NCI-H1930 (cell line): ENCODE measurements at regions not wholly inside any gene's neighbourhood (a gene's known extent, or its start where the extent isn't known, plus 50 kb on each side); places are given as distances from the start of the nearest gene placed in this dataset.
"Not testable (repeated sequence)": the region's sequence is repeated elsewhere in the genome, so short reads cannot be mapped to it uniquely, and the experiment has no call there.

ENCODE experiments used
- DNase-seq, 2 experiments: peaks; one replicate each; lab custom pipeline; 2025; lab: John Stamatoyannopoulos, UW

DNA sequence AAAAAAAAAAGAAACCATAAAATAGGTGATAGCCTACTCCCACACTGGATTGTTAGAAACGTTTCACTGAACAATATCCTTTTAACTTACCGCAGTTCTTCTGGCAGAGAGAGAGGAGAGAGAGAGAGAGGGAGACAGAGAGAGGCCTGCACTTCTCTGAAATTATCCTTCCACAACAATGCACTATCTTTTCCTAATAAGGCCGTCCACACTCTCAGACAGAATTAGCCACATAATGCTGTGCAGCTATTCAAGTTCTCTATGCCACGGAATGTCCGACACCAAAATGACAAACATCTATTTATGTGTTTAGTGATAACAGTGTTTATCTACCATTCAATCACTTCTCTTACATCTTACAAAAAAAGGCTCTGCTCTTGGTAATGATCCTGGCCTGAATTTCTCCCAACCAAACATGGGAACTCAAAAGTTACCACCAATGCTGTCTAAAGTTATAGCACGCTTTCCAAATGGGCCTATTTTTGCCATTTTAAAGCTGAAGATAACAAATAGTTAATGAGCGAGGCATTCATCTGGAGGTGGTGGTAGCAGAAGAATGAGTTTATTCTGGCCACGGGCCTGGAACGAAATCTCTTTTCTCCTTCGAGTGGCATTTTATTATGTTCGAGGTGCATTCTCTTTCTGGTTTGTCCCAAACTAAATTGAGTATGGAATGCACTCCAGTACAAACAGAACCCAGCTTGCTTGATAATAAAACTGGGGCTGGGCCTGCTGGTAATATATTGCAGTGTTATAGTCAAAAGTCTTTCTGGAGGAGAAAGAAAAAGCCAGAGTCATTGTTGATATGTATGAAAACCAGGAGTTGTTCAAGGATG lies 160.2 kb upstream of the SVIL start:
- no peak for DNase-seq

DNA sequence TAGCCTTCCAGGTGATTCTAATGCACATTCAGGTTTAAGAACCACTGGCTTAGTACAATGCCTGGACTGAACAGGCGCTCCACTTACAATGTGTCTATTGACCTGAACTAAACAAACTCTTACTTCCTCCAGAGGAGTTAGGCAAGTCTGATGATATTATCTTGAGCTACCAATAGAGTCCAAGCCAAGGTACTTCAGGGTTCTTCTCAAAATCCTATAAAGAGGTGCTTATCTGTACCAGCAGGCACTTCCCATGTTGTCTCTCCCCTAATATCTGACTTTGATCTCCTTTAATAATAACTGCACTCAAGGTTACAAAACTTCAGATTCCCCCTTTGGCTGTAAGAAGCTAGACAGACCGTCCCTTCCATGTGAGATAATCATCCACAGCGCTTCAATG lies 157.0 kb upstream of the SVIL start:
- no peak for DNase-seq

DNA sequence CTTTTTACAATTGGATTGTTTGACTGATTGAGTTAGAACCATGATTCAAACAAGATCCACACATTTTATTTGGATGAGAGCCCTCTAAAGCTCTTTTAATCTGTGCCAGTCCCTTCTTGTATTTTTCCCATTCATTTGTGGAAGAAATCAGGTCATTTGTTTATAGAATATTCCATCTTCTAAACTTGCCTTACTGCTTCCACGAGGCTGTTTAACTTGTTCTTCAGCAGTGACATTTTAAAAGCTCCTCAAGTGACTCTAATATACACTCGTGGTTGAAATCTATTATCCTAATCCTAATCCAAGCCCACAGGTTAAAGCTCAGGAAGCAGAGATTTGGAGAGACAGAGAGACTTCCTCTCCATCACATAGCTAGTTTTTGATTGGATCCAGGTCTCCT lies 155.4 kb upstream of the SVIL start:
- DNase-seq, result no peak

DNA sequence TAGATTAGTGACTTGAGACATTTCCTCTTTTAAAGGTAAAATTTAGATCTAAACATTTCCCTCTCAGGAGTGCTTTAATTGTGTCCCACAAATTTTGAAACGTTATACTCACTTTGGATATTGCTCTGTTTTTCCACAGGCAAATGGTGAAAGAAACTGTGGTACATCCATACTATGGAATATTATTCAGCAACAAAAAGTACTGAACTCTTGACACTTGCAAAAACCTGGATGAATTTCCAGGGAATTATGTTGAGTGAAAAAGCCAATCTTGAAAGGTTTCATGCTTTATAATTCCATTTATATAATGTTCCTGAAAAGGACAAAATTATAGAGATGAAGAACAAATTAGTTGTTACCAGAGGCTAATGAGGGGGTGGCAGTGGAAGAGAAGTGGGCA lies 153.3 kb upstream of the SVIL start:
- DNase-seq, result no peak

DNA sequence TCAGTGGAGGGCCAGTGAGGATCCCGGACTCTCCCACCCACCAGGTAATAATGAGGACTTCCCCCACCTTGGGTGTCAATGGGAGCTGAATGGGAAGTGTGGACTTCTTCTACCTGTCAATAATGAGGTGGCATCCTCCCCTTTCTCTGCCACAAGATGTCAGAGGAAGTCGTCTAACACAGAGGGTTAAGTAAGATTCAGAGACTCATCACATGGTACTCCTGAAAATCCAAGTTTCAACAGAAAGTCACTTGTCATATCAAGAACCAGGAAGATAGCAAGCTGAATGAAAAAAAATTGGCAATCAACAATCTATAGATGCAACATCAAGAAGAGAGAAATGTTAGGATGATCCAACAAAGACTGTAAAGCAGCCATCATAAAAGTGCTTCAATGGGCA lies 150.9 kb upstream of the SVIL start:
- DNase-seq, result no peak

DNA sequence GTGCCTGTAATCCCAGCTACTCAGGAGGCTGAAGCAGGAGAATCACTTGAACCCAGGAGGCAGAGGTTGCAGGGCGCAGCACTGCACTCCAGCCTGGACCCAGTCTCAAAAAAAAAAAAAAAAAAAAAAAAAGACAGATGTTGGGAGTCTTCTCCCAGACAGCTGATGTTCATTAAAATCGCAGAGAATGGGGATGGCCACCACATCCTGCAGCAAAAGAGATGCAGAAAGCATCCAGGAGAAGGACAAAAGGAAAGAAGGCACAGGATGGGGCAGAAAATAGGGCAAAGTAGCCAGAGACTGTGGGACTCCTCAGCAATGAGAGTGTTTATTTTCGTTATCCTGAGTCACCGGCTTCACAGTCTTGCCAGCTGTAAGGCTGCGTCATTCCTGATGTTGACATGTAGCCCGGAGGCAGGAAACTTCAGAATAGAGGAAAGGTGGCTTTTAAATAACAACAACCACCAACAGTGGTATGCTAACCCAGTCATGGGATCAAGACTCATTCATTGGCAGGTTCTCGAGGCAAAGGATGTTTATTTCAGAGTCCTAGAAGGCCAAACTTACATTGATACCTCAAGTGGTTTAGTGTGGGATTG lies 149.5 kb upstream of the SVIL start:
- no peak for DNase-seq

DNA sequence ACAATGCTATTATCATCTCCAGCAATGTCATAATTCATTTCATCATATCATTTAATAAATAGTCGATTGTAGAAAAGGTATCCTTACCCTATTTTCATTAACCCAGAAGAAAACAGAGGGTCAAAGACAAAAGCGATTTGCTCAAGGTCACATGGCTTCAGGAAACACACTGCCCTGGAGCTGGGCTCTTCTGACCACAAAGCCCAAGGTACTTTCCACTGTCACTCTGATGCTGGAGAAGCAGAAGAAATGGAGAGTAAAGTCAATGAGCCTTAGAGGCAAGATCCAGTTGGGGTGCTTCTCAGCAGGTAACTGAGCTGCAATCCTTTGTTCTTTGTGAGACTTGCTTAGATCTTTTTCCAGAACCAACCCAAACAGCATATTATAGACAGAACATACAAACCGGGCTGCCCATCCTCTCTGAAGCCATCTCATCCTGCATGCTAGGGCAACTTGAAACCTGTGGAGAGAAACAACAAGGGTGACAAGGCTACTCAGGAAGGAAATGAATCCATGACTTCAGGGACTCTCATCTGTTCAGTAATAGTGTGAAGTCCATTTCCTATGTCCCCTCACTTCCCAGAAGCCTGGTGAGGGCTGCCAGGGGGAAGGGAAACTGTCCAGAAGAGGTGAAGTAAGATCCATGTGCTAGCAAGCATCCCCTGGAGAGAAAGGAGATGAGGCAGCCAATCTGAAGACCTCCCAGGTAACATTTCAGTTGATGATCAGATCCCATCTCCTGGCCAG lies 148.6 kb upstream of the SVIL start:
- DNase-seq, result no peak

DNA sequence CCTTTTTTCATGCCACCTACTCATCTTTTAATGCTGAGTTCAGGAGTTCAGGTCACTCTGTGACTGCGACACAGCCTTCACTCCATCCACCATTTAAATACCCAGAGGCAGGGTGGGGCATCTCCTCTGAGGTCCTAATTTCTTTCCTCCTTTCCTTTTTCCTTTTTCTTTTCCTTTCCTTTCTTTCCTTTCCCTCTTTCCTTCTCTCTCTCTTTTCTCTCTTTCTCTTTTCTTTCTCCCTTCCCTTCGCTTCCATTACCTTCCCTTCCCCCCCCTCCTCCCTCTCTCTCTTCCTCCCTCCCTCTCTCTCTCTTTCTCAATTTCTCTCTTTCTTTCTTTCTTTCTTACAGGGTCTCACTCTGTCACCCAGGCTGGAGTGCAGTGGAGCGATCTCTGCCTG lies 145.9 kb upstream of the SVIL start:
- DNase-seq, result no peak

DNA sequence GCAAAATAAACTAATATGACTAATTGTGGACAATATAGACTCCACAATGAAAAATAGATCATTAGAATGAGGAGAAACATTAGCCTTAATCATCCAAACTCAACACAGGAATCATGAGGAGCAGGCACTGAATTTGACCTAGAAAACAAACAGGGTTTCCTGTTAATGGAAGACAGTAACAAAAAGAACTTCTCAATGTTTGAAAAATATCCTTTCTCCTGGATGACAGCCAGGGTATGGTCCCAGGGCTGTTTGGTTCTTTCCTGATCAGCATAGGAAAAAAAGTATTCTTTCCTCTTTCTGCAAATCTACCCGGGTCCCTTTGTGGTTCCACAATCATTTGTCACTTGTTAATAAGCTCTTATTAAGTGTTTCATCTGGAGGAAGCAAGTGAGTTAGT lies 145.3 kb upstream of the SVIL start:
- DNase-seq, result no peak

DNA sequence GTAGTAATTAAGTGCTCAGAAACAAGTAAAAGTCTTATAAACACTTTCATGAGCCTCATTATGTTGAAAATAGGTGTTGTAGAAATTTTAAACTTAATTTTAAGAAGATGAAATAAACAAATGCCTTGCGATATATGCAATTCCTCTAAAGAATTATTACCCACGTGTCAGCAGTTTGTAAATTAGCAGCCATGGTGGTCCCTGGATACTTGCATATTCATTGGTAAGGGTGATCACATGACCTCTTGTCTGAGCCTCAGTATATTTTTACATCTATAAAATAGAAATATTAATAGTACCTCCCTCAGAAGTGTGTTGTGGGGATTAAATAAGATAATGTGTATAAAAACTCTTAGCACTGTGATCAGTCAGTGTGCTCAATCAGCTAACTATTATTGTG lies 141.5 kb upstream of the SVIL start:
- DNase-seq, result no peak

DNA sequence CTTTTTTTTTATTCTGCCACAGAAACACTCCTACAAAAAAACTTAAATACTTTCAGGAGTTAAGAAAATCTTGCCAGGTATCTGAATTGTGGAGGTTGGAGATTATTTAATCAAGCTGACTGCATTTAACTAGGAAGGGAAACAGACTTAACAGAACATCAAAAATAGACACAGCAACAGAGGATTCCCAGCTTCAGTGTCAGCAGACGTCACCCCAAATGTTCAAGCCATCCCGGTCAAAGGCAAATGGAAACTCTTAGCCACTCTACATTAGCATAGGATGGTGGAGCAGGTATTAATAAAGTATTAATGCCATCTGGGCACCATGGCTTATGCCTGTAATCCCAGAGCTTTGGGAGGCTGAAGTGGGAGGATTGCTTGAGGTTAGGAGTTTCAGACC lies 139.7 kb upstream of the SVIL start:
- no peak for DNase-seq

DNA sequence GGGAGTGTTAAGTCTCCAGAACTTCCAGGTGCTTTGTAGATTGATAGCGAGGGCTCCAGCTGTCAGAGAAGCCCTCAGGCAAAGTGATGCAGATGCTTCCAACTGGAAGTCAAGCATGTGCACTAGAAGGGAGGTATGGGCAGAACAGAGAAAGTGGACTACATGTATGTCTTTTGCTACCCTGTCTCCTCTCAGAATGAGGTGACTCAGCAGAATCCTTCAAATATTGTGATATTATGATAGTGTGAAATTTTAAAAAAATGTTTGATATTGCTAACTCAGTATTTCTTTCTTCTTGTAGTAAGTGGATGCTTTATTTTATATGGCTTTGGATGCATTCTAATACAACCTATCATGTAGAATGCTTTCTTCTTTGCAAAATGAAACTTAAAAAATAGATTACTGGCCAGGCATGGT lies 138.9 kb upstream of the SVIL start:
- DNase-seq, result no peak

DNA sequence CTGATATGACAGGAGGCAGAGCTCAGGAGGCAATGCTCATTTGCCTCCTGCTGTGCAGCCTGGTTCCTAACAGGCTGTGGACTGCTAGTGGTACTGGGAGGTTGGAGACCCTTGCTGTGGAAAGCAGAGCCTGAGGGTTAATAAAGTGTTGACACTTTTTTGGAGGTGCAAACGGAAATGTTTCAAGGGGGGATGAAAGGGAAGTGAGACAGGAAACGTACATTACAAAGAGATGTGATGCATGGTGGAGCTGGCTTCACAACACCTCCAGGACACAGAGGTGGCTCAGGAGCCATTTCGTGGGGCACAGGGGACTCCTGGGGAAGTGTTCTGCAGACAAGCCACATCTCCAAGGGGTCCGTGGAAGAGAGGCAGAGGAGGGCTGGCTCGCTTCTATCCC lies 137.6 kb upstream of the SVIL start:
- DNase-seq, result no peak

DNA sequence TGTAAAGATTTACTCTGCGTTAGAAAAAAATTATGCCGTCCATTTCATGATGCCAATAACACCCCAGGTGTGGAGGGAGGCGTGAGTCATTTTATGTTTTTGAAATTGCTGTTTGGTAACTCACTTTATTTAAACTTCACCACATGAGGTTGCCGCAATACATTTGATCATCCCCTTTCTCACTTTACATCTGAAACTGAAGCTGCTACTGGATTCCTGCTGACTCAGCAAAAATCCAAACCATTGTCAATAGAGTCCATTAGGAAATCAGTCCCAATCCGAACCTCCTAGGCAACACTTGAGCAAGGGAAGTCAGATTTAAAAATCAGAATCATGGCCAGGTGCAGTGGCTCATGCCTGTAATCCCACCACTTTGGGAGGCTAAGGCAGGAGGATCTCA lies 136.6 kb upstream of the SVIL start:
- no peak for DNase-seq

DNA sequence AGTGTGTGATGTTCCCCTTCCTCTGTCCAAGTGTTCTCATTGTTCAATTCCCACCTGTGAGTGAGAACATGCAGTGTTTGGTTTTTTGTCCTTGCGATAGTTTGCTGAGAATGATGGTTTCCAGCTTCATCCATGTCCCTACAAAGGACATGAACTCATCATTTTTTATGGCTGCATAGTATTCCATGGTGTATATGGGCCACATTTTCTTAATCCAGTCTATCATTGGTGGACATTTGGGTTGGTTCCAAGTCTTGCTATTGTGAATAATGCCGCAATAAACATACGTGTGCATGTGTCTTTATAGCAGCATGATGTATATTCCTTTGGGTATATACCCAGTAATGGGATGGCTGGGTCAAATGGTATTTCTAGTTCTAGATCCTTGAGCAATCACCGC lies 134.5 kb upstream of the SVIL start:
- not testable (repeated sequence) for DNase-seq

DNA sequence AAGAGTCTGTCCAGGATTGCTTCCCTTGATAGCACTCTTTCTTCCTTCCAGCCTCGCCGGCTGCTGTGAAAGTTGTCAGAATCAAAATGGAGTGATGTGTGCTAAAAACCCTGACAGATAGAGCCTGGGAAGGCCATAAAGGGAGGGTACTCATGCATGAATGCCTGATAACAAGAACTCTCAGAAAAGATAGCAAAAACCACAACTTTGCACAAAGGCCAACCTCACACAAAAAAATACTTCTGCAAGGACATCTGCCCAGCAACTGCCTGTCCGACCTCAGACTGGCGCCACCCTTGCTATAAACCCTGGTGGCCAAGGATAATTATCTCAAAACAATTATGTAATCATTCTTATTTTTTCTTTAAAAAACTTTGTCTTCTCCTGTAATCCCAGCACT lies 133.2 kb upstream of the SVIL start:
- DNase-seq, result no peak

DNA sequence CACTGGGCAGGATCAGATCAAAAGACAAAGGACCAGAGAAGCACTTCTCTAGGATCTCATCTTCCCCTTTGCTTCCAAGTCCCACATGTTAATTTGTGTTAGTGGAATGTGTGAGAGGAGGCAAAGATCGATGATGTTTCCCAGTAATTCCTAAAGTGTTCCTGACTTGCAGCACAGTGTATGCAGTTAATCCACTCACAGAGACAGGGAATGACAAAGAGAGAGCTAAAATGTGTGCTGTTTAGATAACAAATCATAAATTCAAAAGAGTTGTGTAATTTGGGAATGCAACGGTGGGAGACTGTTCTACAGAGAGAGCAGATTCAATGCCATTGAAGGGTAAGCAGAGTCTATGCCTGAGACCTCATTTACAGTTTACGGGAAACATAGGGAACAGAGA lies 132.0 kb upstream of the SVIL start:
- no peak for DNase-seq

DNA sequence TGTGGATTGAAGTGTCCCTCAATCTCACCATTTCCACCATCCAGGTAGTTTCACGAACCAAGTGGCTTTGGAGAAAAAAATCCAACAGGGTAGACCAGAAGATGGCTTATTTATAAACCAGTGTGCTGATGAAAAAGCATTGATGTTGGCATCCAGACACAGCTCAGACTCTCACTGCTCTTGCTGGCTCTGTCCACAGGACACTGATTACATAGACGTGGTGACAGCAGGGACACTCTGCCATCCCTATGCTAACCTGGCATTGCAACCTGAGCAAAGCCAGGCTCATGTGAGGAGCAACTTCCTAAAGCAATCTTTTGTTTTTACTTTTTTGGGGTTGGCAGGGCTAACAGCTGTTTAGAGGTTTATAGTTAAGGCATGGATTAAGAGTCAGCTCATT lies 130.6 kb upstream of the SVIL start:
- DNase-seq, result no peak

DNA sequence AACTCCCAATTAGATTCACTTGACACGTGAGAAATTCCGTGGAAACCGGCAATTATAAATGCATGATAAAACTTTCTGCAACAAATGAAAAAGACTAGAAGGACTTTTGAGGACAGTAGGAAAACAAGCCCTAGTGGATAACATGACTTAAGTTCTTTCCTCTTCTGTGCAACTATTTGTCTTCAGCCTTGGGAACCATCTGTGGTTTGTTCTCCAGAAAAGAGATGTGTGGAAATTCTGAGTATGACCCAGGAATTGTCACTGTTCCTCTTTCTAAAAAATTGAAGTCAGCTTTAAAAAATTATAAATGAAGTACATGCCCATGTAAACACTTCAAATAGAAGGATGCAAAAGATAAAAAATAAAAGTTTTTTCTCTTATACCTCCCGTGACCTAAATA lies 128.6 kb upstream of the SVIL start:
- no peak for DNase-seq

DNA sequence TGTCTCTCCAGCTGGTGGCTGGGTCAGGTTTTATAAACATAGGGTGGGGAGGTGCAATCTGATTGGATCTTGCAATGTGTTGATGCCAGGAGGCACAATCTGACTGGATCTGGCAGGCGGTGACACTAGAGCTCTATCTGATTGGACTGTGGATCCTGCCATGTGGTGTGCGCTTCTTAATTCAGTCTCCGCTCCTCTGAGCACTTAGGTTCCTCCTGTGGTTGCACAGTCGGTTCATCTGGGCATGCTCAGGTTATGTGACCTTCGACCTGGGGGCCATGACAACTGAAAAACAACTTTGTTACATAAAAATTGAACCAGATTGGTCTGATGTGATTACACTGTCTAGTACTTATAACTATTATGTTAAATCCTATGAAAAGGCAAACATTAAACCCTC lies 127.1 kb upstream of the SVIL start:
- no peak for DNase-seq

DNA sequence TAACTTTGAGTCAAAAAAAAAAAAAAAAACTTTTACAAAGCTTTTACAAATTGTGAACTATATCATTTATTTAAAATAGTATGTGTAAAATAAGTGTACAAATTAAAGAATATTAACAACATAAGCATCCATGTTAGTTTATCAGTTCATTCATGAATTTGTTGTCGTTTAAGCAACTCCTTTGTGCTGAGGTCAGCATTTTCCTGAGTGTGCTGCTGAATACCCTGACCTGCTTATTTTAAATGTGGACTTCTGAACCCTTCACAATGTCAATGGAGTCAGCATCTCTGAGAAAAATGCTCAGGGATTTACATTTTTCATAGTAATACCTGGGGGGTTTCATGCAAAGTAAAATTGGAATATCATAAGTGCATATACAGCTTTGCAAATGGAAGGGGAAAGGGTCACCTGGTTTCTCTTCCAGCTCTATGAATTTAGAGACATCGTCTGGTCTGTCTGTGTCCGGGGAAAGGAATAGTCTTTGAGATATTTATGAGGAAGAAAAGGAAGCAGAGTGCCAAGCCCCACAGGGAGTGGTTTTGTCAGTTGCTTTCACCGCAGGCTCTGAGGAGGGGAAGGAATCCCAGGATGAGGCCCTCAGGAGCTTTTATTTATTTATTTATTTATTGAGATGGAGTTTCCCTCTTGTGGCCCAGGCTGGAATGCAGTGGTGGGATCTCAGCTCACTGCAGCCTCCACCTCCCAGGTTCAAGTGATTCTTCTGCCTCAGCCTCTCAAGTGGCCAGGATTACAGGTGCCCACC lies 125.5 kb upstream of the SVIL start:
- DNase-seq, result no peak

DNA sequence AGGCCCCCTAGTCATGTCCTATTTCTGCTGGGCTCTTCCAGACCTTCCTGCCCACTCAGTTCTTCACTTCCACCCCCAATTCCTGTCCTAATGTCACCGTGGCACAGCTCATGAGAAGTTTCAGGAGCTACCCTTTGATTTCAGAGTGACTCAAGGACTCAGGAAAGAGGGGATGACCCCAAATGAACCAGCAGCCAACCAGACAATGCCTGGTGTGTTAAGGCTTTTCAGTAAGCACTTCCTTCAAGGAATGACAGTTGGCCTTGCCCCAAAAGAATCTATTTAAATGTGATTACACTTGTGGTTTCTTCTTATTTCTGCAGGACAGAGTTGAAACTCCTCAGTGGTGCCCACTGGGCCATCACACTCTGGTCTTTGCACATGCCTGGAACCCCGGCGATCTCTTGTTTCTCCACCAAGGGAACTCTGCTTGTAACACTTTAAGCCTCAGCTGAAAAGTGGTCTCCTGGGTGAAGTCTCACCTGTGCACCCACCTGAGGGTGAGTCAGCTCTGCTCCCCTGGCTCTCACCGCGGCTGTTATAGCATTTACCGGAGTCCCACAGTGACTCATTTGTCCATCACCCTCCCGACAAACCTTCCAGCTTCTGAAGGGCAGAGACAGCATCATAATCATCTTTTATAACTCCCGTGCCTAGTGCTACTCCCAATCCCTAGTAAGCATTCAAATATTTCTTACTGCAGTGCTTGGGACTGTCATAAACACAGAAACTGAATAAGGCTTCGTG lies 123.0 kb upstream of the SVIL start:
- no peak for DNase-seq
